Transverse colon (tissue), 4 donors: ENCODE measurements at regions not wholly inside any gene's neighbourhood (a gene's known extent, or its start where the extent isn't known, plus 50 kb on each side); places are given as distances from the start of the nearest gene placed in this dataset.

Experiments used
- DNase-seq: peaks from one replicate; pipeline ENCODE4 v3.0.0-alpha.2; 2019
- H3K27ac ChIP-seq, 4 donors: fragments of 200-600 bp; sonication (generic); 2 replicates each; pipeline ENCODE4 v1.5.1; 2016 to 2018; ENCODE audit warnings: inconsistent platforms in 4 of 4
- H3K27me3 ChIP-seq: fragments of 200-600 bp; sonication (generic); 2 replicates; pipeline ENCODE4 v1.5.1; 2017; ENCODE audit warnings: inconsistent platforms
- H3K36me3 ChIP-seq, 4 donors: fragments of 200-600 bp; sonication (generic); 2 replicates each; pipeline ENCODE4 v1.5.1; 2017 to 2019; ENCODE audit warnings: inconsistent platforms in 4 of 4
- H3K4me1 ChIP-seq, 4 donors: fragments of 200-600 bp; sonication (generic); 2 replicates each; pipeline ENCODE4 v1.5.1; 2017 to 2020; ENCODE audit warnings: inconsistent platforms in 4 of 4
- H3K4me3 ChIP-seq, 4 donors: fragments of 200-600 bp; sonication (generic); 1 replicate in 1 of 4; 2 replicates in 3 of 4; pipeline versions ENCODE4 v1.5.1 to v1.6.1; 2017 to 2019; ENCODE audit warnings: inconsistent platforms in 4 of 4
- H3K9me3 ChIP-seq, 2 donors: fragments of 200-600 bp; sonication (generic); 2 replicates each; pipeline ENCODE4 v1.5.1; 2017 to 2019; ENCODE audit warnings: inconsistent platforms in 2 of 2
- EP300 ChIP-seq: sonication (generic); formaldehyde crosslinking; IDR thresholded peaks from one replicate; pipeline ENCODE4 v1.6.1; 2017; ENCODE audit warnings: antibody characterized with exemption, low read depth
- POLR2A ChIP-seq: fragments of 450-650 bp; IDR thresholded peaks from one replicate; pipeline ENCODE4 v1.6.1; 2016; ENCODE audit warnings: antibody characterized with exemption, mild to moderate bottlenecking, moderate library complexity
- POLR2AphosphoS5 ChIP-seq, 3 donors: sonication (generic); formaldehyde crosslinking; IDR thresholded peaks; one replicate each; pipeline ENCODE4 v1.6.1; 2016; ENCODE audit warnings: antibody characterized with exemption in 3 of 3
- WGBS, 2 donors: methylation state at CpG; one replicate each; pipeline ENCODE4 v1.1.5; 2018; ENCODE audit warnings: low coverage in 1 of 2; 5-methylcytosine and 5-hydroxymethylcytosine counted together
- in situ Hi-C, 4 donors: fragments of 200-750 bp; cut with MboI; loops; one replicate each; pipeline versions ENCODE4 v1.15.0 to v1.15.1; 2017; ENCODE audit warnings: low sequenced_read_pairs in 3 of 4, low pct_ligation_motif_present in 1 of 4, low pct_unique_long_range_greater_than_20kb in 1 of 4
- intact Hi-C: fragments of 100-400 bp; cut with DNase I; formaldehyde crosslinking; loops from one replicate; pipeline ENCODE4 v1.15.1; 2023; ENCODE audit warnings: low total_unique reads
- TF ChIP-seq, protein P1 (sequence below), 5 experiments: fragments of 200-600 bp in 3 of 5; fragments of 450-650 bp in 2 of 5; sonication (generic) in 3 of 5; IDR thresholded peaks; 1 replicate in 2 of 5; 2 replicates in 3 of 5; pipeline ENCODE4 v1.5.1; 2016 to 2017; ENCODE audit warnings: antibody characterized with exemption in 5 of 5, inconsistent platforms in 3 of 5, mild to moderate bottlenecking in 2 of 5, moderate library complexity in 1 of 5

DNA sequence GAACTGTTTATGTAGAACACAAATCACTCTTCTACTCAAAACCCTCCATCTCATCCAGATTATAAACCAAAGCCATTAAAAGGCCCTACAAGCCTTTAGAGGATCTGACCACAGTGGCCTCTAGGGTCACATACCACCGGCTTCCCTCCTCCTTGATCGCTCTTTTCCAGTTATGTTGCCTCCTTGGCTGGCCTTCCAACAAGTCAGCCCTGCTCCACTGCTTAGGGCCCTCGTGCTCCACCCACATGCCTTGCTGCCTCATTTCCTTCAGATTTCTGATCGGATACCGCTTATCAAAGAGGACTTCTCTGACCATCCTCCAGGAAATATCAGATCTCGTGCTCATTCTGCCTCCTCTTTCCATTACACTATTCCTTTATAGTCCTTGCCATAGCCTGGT, 139.4 kb upstream of the RAI14 start:
- TF ChIP-seq POLR2AphosphoS5 (IDR thresholded peaks at IDR 0.05) (no peak), EP300 (no peak), POLR2A (no peak)
- TF ChIP-seq, protein P1, sequence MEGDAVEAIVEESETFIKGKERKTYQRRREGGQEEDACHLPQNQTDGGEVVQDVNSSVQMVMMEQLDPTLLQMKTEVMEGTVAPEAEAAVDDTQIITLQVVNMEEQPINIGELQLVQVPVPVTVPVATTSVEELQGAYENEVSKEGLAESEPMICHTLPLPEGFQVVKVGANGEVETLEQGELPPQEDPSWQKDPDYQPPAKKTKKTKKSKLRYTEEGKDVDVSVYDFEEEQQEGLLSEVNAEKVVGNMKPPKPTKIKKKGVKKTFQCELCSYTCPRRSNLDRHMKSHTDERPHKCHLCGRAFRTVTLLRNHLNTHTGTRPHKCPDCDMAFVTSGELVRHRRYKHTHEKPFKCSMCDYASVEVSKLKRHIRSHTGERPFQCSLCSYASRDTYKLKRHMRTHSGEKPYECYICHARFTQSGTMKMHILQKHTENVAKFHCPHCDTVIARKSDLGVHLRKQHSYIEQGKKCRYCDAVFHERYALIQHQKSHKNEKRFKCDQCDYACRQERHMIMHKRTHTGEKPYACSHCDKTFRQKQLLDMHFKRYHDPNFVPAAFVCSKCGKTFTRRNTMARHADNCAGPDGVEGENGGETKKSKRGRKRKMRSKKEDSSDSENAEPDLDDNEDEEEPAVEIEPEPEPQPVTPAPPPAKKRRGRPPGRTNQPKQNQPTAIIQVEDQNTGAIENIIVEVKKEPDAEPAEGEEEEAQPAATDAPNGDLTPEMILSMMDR (IDR thresholded peaks at IDR 0.05) = no peak
- peaks cover 0 to 8% (median 0%) of the 10 kb centered on the region in 4 donors for H3K4me1 ChIP-seq
- no peak overlapping the region for H3K27ac ChIP-seq
- no peak for DNase-seq
- intact Hi-C loops = no loop called here
- in situ Hi-C loops = loop anchor here in 1 of 4 donors (10.0 kb wide), 1 partner anchor 378 kb away; no protein-coding TSS in a partner anchor
- H3K36me3 ChIP-seq = no peaks in the 10 kb centered on the region
- 82 to 85% methylated on average over 5 to 6 of the region's 6 CpGs for WGBS, 2 donors
- H3K4me3 ChIP-seq = no peak overlapping the region
- no peaks in the 10 kb centered on the region for H3K9me3 ChIP-seq
- no peaks in the 10 kb centered on the region for H3K27me3 ChIP-seq

DNA sequence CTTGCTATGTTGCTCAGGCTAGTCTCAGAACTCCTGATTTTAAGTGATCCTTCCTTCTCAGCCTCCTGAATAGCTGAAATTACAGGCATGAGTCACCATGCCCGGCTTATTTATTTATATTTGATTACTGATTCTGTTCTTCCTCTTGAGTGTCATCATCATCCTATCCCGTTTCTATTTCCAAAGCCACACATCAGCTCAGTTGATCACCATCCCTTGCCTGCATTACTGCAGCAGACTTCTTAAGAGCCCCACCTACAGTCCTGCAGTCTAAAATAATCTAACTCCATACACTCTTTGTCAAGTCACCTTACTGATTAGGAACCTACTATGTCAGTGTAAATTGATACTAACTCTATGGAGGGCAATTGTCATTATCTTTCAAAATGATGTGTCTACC, 138.9 kb upstream of the RAI14 start:
- Histone ChIP-seq H3K9me3 (no peaks in the 10 kb centered on the region), H3K4me1 (peaks cover 0 to 2% (median 0%) of the 10 kb centered on the region in 4 donors), H3K36me3 (no peaks in the 10 kb centered on the region), H3K27me3 (no peaks in the 10 kb centered on the region), H3K27ac (no peak overlapping the region), H3K4me3 (no peak overlapping the region)
- in situ Hi-C loops = loop anchor here in 1 of 4 donors (10.0 kb wide), 1 partner anchor 378 kb away; no protein-coding TSS in a partner anchor
- DNase-seq = no peak
- 17 to 23% methylated on average over 2 of the region's 2 CpGs for WGBS, 2 donors
- no peak for TF ChIP-seq POLR2AphosphoS5 (IDR thresholded peaks at IDR 0.05)
- no peak for TF ChIP-seq POLR2A
- TF ChIP-seq, protein P1 (IDR thresholded peaks at IDR 0.05) = no peak
- TF ChIP-seq EP300 = no peak
- intact Hi-C loops = no loop called here

DNA sequence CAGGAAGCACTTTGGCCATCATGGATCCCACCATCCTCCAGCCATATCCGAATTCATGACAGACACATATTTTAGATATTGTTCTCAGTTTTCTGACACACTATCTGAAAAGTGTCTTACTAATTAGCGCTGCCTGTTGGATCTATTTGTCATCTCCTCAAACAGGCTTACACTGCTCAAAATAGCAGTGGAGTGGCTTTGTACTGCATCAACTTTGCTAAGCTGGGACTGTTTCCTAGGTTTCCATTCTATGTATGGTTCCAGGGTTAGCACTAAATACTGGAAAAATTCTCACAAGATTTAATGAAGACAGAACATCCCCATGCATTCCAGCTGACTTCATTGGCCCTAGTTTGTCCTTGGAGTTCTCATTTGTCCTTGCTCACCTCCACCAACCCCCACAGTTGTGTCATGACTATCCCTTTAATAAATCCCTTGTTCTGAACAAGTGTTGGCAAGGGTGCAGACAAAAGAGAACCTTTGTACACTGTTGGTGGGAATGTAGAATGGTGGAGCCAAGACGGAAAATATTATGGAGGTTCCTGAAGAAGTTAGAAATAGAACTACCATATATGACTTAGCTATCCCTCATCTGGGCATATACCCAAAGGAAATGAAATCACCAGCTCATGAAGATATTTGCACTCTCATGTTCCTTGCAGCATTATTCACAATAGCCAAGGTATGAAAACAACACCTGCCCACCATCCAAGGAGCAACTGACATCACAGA, 136.5 kb upstream of the RAI14 start:
- DNase-seq = no peak
- Histone ChIP-seq H3K4me1 (peaks cover 0 to 4% (median 0%) of the 10 kb centered on the region in 4 donors), H3K27me3 (no peaks in the 10 kb centered on the region), H3K36me3 (no peaks in the 10 kb centered on the region), H3K27ac (peak overlapping the region in 2 of 4 donors; percentile 31 to 39), H3K4me3 (no peak overlapping the region), H3K9me3 (no peaks in the 10 kb centered on the region)
- WGBS, 2 donors = 30 to 63% methylated on average over 3 of the region's 3 CpGs
- TF ChIP-seq EP300 (no peak), POLR2A (no peak), POLR2AphosphoS5 (IDR thresholded peaks at IDR 0.05) (peak in 1 of 3 donors; percentile 36)
- TF ChIP-seq, protein P1 (IDR thresholded peaks at IDR 0.05) = no peak
- intact Hi-C loops = loop anchor here (5.0 to 10.0 kb wide), 2 partner anchors 135 to 378 kb away; partner anchors contain the start of gene RAI14
- in situ Hi-C loops = loop anchor here in 2 of 4 donors (10.0 kb wide), 2 partner anchors 375 to 385 kb away; no protein-coding TSS in a partner anchor

DNA sequence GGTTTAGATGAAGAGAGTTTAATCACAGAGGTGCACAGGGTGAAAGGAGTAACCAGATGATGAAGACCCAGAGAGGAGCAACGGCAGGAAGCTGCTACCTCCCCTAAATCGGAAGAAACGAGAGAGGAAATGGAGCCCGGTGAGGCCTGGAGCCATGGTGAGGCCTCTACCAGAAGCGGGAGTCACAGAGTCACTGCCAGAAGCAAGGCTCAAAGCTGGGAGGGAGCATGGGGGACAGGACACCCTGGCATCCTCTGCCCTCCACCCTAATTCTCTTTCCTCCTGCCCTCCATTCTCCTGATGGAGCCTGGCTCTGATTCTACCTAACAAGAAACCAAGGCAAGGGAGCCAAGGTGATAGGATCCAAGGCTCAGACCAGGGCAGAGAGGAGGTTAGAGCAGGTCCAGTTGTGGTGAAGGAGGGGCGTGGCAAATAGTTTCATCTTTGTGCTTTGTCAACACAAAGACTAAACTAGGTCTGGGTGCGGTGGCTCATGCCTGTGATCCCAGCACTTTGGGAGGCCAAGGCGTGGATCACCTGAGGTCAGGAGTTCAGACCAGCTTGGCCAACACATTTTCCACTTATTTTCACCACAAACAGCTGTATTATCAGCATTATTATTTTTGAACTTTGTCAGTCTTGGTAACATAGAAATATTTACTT, 134.4 kb upstream of the RAI14 start:
- WGBS, 2 donors = 73 to 74% methylated on average over 5 to 8 of the region's 8 CpGs
- intact Hi-C loops = loop anchor here (5.0 to 10.0 kb wide), 2 partner anchors 133 to 376 kb away; partner anchors contain the start of gene RAI14
- H3K27me3 ChIP-seq = no peaks in the 10 kb centered on the region
- H3K9me3 ChIP-seq = no peaks in the 10 kb centered on the region
- in situ Hi-C loops = loop anchor here in 1 of 4 donors (10.0 kb wide), 1 partner anchor 383 kb away; no protein-coding TSS in a partner anchor
- no peak for DNase-seq
- no peak for TF ChIP-seq EP300
- no peak for TF ChIP-seq POLR2A
- TF ChIP-seq, protein P1 (IDR thresholded peaks at IDR 0.05) = no peak
- TF ChIP-seq POLR2AphosphoS5 (IDR thresholded peaks at IDR 0.05) = no peak
- H3K4me3 ChIP-seq = no peak overlapping the region
- no peaks in the 10 kb centered on the region for H3K36me3 ChIP-seq
- H3K4me1 ChIP-seq = peaks cover 0 to 4% (median 0%) of the 10 kb centered on the region in 4 donors
- H3K27ac ChIP-seq = no peak overlapping the region
